RWPE2 (cell line): ENCODE measurements at regions not wholly inside any gene's neighbourhood (a gene's known extent, or its start where the extent isn't known, plus 50 kb on each side); places are given as distances from the start of the nearest gene placed in this dataset.

Source experiments
- ATAC-seq: fragments of 200-7000 bp; cut with Tn5 transposase; 3 replicates; pipeline ENCODE4 v1.9.1; 2021; ENCODE audit warnings: low read depth
- DNase-seq: peaks from one replicate; pipeline ENCODE4 v3.0.0-alpha.2; 2020; ENCODE audit warnings: low spot score
- H3K27ac ChIP-seq: fragments of 450-650 bp; 2 replicates; pipeline ENCODE4 v1.5.1; 2017; ENCODE audit warnings: mild to moderate bottlenecking; ENCODE audit not compliant: poor library complexity, severe bottlenecking
- H3K27me3 ChIP-seq: fragments of 250-450 bp; sonication (Bioruptor Pico); 2 replicates; pipeline ENCODE4 v1.5.1; 2021; ENCODE audit warnings: mild to moderate bottlenecking, moderate library complexity; ENCODE audit not compliant: insufficient read depth, poor library complexity, severe bottlenecking
- H3K36me3 ChIP-seq: fragments of 250-450 bp; sonication (Bioruptor Pico); 2 replicates; pipeline ENCODE4 v1.5.1; 2020; ENCODE audit warnings: low read depth, mild to moderate bottlenecking, moderate library complexity
- H3K4me1 ChIP-seq: fragments of 250-450 bp; sonication (Bioruptor Pico); 2 replicates; pipeline ENCODE4 v1.5.1; 2021; ENCODE audit warnings: mild to moderate bottlenecking, moderate library complexity; ENCODE audit not compliant: insufficient read depth, poor library complexity, severe bottlenecking
- H3K4me3 ChIP-seq: fragments of 250-450 bp; sonication (Bioruptor Pico); 2 replicates; pipeline ENCODE4 v1.5.1; 2021; ENCODE audit warnings: mild to moderate bottlenecking, moderate library complexity; ENCODE audit not compliant: severe bottlenecking
- H3K9me3 ChIP-seq: fragments of 250-450 bp; sonication (Bioruptor Pico); 2 replicates; pipeline ENCODE4 v1.5.1; 2021; ENCODE audit warnings: mild to moderate bottlenecking, moderate library complexity; ENCODE audit not compliant: severe bottlenecking
- CTCF ChIP-seq: fragments of 450-650 bp; IDR thresholded peaks from one replicate; pipeline ENCODE4 v1.5.1; 2017; ENCODE audit warnings: mild to moderate bottlenecking, moderate library complexity; ENCODE audit not compliant: poor library complexity, severe bottlenecking

DNA sequence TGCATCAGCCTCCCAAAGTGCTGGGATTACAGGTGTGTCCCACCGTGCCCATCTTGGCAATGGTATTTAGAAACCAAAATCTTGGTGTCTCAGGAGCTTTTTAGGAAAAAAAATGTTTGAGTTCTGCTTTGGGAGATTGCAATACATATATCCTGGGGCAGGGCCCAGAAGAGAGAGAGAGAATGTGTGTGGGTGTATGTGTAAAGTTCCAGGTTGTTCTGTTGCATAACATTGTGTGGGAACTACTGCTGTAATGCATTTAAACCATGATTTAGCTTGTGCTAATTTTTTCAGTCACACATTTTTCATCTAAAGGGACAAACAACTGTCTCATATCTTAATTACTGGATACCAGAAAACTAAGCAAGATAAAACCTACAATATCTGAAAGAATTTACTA is 70.8 kb upstream of the NABP1 start:
- no peak for TF ChIP-seq CTCF
- H3K4me3 ChIP-seq, result no peak overlapping the region

DNA sequence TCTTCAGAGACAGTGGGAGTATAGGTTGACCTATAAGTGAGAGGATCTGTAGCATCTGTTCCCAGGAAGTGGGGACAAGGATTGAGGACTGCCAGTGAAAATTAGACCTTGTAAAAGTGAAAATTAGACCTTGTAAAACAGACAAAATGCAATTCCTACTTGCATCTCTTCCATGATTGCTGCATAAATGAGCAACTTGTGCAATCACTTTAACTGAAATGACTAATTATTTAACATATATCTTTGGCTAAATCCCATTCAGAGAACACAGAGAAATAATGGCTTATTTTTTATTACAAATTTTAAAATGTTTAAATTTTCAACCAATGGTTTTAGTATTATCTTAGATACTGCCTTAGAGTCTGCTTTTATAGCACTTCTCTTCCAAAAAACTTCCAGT is 67.2 kb upstream of the NABP1 start:
- Histone ChIP-seq H3K9me3 (no peaks in the 10 kb centered on the region), H3K27ac (peak overlapping the region; percentile 83), H3K4me3 (no peak overlapping the region), H3K27me3 (no peaks in the 10 kb centered on the region), H3K4me1 (peaks cover 18% of the 10 kb centered on the region), H3K36me3 (no peaks in the 10 kb centered on the region)
- ATAC-seq (no peak), DNase-seq (no peak)
- TF ChIP-seq CTCF, result no peak

More for the DNA sequence above, 70.8 kb upstream of the NABP1 start:
- Histone ChIP-seq H3K36me3 (no peaks in the 10 kb centered on the region), H3K27me3 (no peaks in the 10 kb centered on the region), H3K9me3 (no peaks in the 10 kb centered on the region), H3K27ac (no peak overlapping the region), H3K4me1 (peaks cover 9% of the 10 kb centered on the region)
- DNase-seq, result no peak
- ATAC-seq, result no peak

DNA sequence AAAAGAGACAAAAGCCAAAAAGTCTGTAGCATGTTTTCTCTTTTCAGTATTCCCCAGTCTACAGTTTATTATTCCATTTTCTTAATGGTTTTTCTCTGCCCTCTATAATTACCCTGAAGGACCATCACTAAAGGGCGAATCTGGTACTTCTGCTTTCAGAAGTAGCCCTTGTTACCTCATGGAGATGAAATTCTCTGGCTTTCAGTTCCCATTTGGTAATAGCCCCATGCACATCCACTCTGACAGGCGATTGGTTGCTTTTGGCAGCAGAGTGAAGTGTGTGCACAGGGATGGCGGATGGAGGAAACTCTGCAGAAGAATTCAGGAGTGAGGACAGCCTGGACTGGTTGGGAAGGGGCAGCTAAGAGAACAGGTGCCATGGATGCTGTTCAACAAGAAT is 66.3 kb upstream of the NABP1 start:
- peak overlapping the region; percentile 83 for H3K27ac ChIP-seq
- no peak overlapping the region for H3K4me3 ChIP-seq
- no peak for TF ChIP-seq CTCF
- ATAC-seq, result no peak
- DNase-seq, result no peak
- no peaks in the 10 kb centered on the region for H3K36me3 ChIP-seq
- peaks cover 18% of the 10 kb centered on the region for H3K4me1 ChIP-seq
- H3K9me3 ChIP-seq, result no peaks in the 10 kb centered on the region
- H3K27me3 ChIP-seq, result no peaks in the 10 kb centered on the region

DNA sequence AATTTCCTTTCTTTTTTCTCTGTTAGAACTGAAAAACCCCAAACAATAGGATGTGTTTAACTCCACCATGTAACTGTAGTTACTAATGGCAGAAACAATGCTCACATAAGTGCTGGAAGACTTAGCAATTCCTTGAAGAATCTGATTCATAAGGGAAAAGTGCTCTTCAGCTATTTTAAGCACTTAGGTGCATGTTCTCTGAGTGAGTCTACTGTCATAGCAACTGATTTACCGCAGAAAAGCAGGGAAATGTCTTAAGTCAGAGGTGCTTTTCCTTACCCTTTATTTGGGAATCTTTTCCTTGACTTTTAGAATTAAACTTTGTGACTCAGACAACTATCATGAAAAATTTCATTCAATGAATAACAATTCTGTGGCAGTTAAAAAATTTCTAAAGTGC is 65.4 kb upstream of the NABP1 start:
- Histone ChIP-seq H3K9me3 (no peaks in the 10 kb centered on the region), H3K27ac (peak overlapping the region; percentile 83), H3K4me1 (peaks cover 18% of the 10 kb centered on the region), H3K27me3 (no peaks in the 10 kb centered on the region), H3K36me3 (no peaks in the 10 kb centered on the region), H3K4me3 (no peak overlapping the region)
- peak; percentile 99 for ATAC-seq
- no peak for TF ChIP-seq CTCF
- DNase-seq, result no peak

DNA sequence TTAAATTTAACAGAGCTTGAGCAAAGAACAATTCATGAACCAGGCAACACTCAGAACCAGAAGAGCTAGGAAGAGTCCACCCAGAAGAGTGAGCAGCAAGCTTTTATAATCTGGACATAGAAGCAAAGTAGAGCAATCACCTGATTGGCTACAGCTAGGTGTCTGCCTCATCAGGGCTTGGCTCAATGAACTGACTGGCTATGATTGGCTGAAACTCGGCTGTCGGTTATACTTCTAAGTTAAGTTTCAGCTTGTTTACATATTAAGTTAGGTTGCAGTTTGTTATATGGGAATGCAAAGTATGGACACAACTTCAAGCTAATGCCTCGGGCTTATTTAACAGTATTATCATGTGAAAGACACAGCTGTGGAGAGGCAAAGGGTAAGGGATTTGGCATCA is 63.2 kb upstream of the NABP1 start:
- no peak overlapping the region for H3K27ac ChIP-seq
- H3K4me1 ChIP-seq, result peaks cover 18% of the 10 kb centered on the region
- no peak for DNase-seq
- no peak for TF ChIP-seq CTCF
- no peaks in the 10 kb centered on the region for H3K27me3 ChIP-seq
- H3K4me3 ChIP-seq, result no peak overlapping the region
- no peaks in the 10 kb centered on the region for H3K36me3 ChIP-seq
- H3K9me3 ChIP-seq, result no peaks in the 10 kb centered on the region
- no peak for ATAC-seq
